Liver (tissue), 8 donors: ENCODE measurements at regions not wholly inside any gene's neighbourhood (a gene's known extent, or its start where the extent isn't known, plus 50 kb on each side); places are given as distances from the start of the nearest gene placed in this dataset.

Experiments
- DNase-seq: peaks from one replicate; pipeline ENCODE4 v3.0.0-alpha.2; 2017; ENCODE audit warnings: low spot score
- H3K27ac ChIP-seq, 2 donors: one replicate each; pipeline ENCODE4 v1.7.0; 2013; ENCODE audit warnings: inconsistent platforms in 2 of 2, low read length in 2 of 2, control low read depth in 1 of 2, low read depth in 1 of 2, mild to moderate bottlenecking in 1 of 2
- H3K27me3 ChIP-seq, 4 donors: one replicate each; pipeline versions ENCODE4 v1.6.1 to v1.7.0; 2013; ENCODE audit warnings: low read length in 3 of 4, inconsistent platforms in 1 of 4, mild to moderate bottlenecking in 1 of 4, moderate library complexity in 1 of 4; ENCODE audit not compliant: control insufficient read depth in 4 of 4, insufficient read depth in 4 of 4
- H3K36me3 ChIP-seq, 4 donors: one replicate each; pipeline versions ENCODE4 v1.6.1 to v1.7.0; 2013; ENCODE audit warnings: low read length in 3 of 4, mild to moderate bottlenecking in 3 of 4, low read depth in 1 of 4, moderate library complexity in 1 of 4; ENCODE audit not compliant: control insufficient read depth in 4 of 4, insufficient read depth in 3 of 4
- H3K4me1 ChIP-seq, 4 donors: one replicate each; pipeline versions ENCODE4 v1.6.1 to v1.7.0; 2013; ENCODE audit warnings: low read length in 3 of 4, mild to moderate bottlenecking in 3 of 4, moderate library complexity in 1 of 4; ENCODE audit not compliant: control insufficient read depth in 4 of 4, insufficient read depth in 4 of 4
- H3K4me3 ChIP-seq, 3 donors: one replicate each; pipeline versions ENCODE4 v1.6.1 to v1.7.0; 2013; ENCODE audit warnings: low read length in 3 of 3, control low read depth in 1 of 3, low read depth in 1 of 3, mild to moderate bottlenecking in 1 of 3
- H3K9ac ChIP-seq, 2 donors: one replicate each; pipeline ENCODE4 v1.7.0; 2013; ENCODE audit warnings: low read length in 2 of 2, mild to moderate bottlenecking in 2 of 2, moderate library complexity in 2 of 2, control low read depth in 1 of 2, low read depth in 1 of 2
- H3K9me3 ChIP-seq, 4 donors: one replicate each; pipeline versions ENCODE4 v1.6.1 to v1.7.0; 2013; ENCODE audit warnings: low read length in 3 of 4; ENCODE audit not compliant: control insufficient read depth in 4 of 4
- EGR1 ChIP-seq, 2 donors: IDR thresholded peaks; 2 replicates each; pipeline ENCODE4 v1.6.1; 2016 to 2018; ENCODE audit warnings: antibody characterized with exemption in 2 of 2, low read depth in 2 of 2
- FOXA1 ChIP-seq: IDR thresholded peaks from 2 replicates; pipeline ENCODE4 v1.6.1; 2016; ENCODE audit warnings: antibody characterized with exemption
- FOXA2 ChIP-seq: IDR thresholded peaks from 2 replicates; pipeline ENCODE4 v1.6.1; 2016; ENCODE audit warnings: antibody characterized with exemption
- GABPA ChIP-seq, 2 donors: IDR thresholded peaks in 1 of 2; conservative IDR thresholded peaks in 1 of 2; 2 replicates each; pipeline ENCODE4 v1.6.1; 2016; ENCODE audit warnings: antibody characterized with exemption in 2 of 2, mild to moderate bottlenecking in 1 of 2, moderate library complexity in 1 of 2
- HNF4A ChIP-seq, 2 donors: conservative IDR thresholded peaks; 2 replicates each; pipeline ENCODE4 v1.6.1; 2016; ENCODE audit warnings: antibody characterized with exemption in 2 of 2, mild to moderate bottlenecking in 2 of 2
- HNF4G ChIP-seq: IDR thresholded peaks from 2 replicates; pipeline ENCODE4 v1.6.1; 2016; ENCODE audit warnings: antibody characterized with exemption
- JUND ChIP-seq, 2 donors: IDR thresholded peaks; 2 replicates each; pipeline ENCODE4 v1.6.1; 2016; ENCODE audit warnings: antibody characterized with exemption in 2 of 2
- NR2F2 ChIP-seq: IDR thresholded peaks from 2 replicates; pipeline ENCODE4 v1.6.1; 2016; ENCODE audit warnings: antibody characterized with exemption
- RAD21 ChIP-seq, 2 donors: IDR thresholded peaks; 2 replicates each; pipeline ENCODE4 v1.6.1; 2016; ENCODE audit warnings: antibody characterized with exemption in 2 of 2, mild to moderate bottlenecking in 2 of 2
- RXRA ChIP-seq, 2 donors: IDR thresholded peaks; 2 replicates each; pipeline ENCODE4 v1.6.1; 2017 to 2018; ENCODE audit warnings: antibody characterized with exemption in 2 of 2, mild to moderate bottlenecking in 1 of 2
- TAF1 ChIP-seq: conservative IDR thresholded peaks from 2 replicates; pipeline ENCODE4 v1.6.1; 2016; ENCODE audit warnings: antibody characterized with exemption, mild to moderate bottlenecking
- WGBS: extraction: QIAGEN DNeasy Blood & Tissue Kit; methylation state at CpG from one replicate; pipeline ENCODE4 v1.1.7; 2013; 5-methylcytosine and 5-hydroxymethylcytosine counted together
- TF ChIP-seq, protein P1 (sequence below): fragments of 150-350 bp; IDR thresholded peaks from 2 replicates; pipeline ENCODE4 v1.5.1; 2017; ENCODE audit warnings: improper control_type of control experiment, low read depth, low read length; ENCODE audit not compliant: missing input control
- TF ChIP-seq, protein P2 (sequence below): IDR thresholded peaks from 2 replicates; pipeline ENCODE4 v1.6.1; 2016; ENCODE audit warnings: antibody characterized with exemption
- TF ChIP-seq, protein P3 (sequence below): IDR thresholded peaks from 2 replicates; pipeline ENCODE4 v1.6.1; 2016; ENCODE audit warnings: antibody characterized with exemption
- TF ChIP-seq, protein P4 (sequence below): IDR thresholded peaks from 2 replicates; pipeline ENCODE4 v1.6.1; 2016; ENCODE audit warnings: antibody characterized with exemption
- donor health status: healthy.
- donor health status: healthy.
- donor health status: healthy.
- donor health status: healthy.
- donor health status: healthy.

DNA sequence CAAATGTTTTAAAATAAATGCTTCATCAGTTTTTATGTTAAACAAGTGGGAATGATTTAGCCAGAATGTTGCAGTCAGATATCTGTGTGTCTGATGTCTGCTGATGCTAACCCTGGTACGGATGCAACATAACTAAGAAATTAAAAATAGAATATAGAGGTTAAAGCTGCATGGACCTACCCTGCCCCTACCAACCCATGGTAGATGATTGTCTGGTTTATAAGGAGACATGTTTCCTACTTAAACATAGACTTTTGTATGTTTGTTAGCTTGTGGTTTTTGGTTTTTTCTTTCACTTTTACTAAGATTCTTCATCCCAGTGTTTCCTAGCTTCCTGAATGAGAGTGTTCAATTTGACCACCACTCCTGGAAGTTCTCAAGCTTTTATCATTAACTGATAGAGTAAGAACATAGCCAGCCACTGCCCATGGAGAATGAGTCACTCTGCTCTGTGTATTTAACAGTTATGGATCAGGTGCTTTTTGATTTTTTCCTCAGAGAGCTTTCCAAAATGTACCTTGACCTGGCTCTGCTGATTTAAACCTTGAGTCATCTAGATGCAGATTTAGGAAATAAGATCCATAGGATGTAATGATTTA is 70.7 kb upstream of the VEPH1 start:
- 60% methylated on average over 1 of the region's 1 CpG for WGBS
- no peak for DNase-seq
- TF ChIP-seq HNF4G (no peak), GABPA (IDR thresholded peaks at IDR 0.05 in 1 of 2, conservative IDR thresholded peaks at IDR 0.05 in 1 of 2) (no peak), TAF1 (no peak), JUND (IDR thresholded peaks at IDR 0.05) (no peak), FOXA1 (no peak), EGR1 (IDR thresholded peaks at IDR 0.05; ENCODE audit: low read depth in 2 of 2) (no peak), RXRA (IDR thresholded peaks at IDR 0.05) (no peak), NR2F2 (no peak), RAD21 (IDR thresholded peaks at IDR 0.05) (no peak), HNF4A (conservative IDR thresholded peaks at IDR 0.05) (no peak), FOXA2 (no peak)
- TF ChIP-seq, protein P1, sequence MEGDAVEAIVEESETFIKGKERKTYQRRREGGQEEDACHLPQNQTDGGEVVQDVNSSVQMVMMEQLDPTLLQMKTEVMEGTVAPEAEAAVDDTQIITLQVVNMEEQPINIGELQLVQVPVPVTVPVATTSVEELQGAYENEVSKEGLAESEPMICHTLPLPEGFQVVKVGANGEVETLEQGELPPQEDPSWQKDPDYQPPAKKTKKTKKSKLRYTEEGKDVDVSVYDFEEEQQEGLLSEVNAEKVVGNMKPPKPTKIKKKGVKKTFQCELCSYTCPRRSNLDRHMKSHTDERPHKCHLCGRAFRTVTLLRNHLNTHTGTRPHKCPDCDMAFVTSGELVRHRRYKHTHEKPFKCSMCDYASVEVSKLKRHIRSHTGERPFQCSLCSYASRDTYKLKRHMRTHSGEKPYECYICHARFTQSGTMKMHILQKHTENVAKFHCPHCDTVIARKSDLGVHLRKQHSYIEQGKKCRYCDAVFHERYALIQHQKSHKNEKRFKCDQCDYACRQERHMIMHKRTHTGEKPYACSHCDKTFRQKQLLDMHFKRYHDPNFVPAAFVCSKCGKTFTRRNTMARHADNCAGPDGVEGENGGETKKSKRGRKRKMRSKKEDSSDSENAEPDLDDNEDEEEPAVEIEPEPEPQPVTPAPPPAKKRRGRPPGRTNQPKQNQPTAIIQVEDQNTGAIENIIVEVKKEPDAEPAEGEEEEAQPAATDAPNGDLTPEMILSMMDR: no peak
- TF ChIP-seq, protein P2, sequence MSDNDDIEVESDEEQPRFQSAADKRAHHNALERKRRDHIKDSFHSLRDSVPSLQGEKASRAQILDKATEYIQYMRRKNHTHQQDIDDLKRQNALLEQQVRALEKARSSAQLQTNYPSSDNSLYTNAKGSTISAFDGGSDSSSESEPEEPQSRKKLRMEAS: no peak
- TF ChIP-seq, protein P3, sequence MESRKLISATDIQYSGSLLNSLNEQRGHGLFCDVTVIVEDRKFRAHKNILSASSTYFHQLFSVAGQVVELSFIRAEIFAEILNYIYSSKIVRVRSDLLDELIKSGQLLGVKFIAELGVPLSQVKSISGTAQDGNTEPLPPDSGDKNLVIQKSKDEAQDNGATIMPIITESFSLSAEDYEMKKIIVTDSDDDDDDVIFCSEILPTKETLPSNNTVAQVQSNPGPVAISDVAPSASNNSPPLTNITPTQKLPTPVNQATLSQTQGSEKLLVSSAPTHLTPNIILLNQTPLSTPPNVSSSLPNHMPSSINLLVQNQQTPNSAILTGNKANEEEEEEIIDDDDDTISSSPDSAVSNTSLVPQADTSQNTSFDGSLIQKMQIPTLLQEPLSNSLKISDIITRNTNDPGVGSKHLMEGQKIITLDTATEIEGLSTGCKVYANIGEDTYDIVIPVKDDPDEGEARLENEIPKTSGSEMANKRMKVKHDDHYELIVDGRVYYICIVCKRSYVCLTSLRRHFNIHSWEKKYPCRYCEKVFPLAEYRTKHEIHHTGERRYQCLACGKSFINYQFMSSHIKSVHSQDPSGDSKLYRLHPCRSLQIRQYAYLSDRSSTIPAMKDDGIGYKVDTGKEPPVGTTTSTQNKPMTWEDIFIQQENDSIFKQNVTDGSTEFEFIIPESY: no peak
- TF ChIP-seq, protein P4, sequence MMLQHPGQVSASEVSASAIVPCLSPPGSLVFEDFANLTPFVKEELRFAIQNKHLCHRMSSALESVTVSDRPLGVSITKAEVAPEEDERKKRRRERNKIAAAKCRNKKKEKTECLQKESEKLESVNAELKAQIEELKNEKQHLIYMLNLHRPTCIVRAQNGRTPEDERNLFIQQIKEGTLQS: no peak
- no peak overlapping the region for H3K4me3 ChIP-seq
- no peaks in the 10 kb centered on the region for H3K9me3 ChIP-seq
- peaks cover 0 to 3% (median 0%) of the 10 kb centered on the region in 4 donors for H3K27me3 ChIP-seq
- H3K4me1 ChIP-seq: no peaks in the 10 kb centered on the region
- no peak overlapping the region for H3K9ac ChIP-seq
- H3K36me3 ChIP-seq: no peaks in the 10 kb centered on the region
- no peak overlapping the region for H3K27ac ChIP-seq

DNA sequence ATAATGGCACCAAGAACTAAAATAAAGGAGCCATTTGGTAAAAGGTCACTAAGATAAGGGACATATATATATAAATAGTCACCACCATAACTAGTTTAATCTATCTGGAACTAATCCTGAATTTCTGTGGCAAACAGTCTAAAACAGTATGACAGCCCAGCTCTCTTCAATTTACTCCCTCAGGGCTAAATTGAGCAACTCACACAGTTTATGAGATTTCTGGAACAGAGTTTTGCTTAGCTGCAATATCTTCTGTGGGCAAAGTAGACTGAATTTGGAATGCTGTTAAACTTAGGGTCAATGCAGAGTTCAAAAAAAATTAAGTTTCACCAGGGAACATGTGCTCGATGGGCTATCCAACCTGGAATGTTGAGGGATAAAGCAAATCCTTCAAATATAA is 70.1 kb upstream of the VEPH1 start:
- no peak for DNase-seq
- H3K4me1 ChIP-seq: no peaks in the 10 kb centered on the region
- TF ChIP-seq RXRA (IDR thresholded peaks at IDR 0.05): no peak
- H3K9ac ChIP-seq: no peak overlapping the region
- WGBS: 73% methylated on average over 1 of the region's 1 CpG
- H3K27ac ChIP-seq: no peak overlapping the region
- H3K4me3 ChIP-seq: no peak overlapping the region
- no peaks in the 10 kb centered on the region for H3K36me3 ChIP-seq
- H3K27me3 ChIP-seq: peaks cover 0 to 3% (median 0%) of the 10 kb centered on the region in 4 donors
- H3K9me3 ChIP-seq: no peaks in the 10 kb centered on the region
